ENCODE measurements at regions not wholly inside any gene's neighbourhood (a gene's known extent, or its start where the extent isn't known, plus 50 kb on each side); places are given as distances from the start of the nearest gene placed in this dataset.

- no peak overlapping the region for H3K27ac ChIP-seq
- TF ChIP-seq, protein P1, sequence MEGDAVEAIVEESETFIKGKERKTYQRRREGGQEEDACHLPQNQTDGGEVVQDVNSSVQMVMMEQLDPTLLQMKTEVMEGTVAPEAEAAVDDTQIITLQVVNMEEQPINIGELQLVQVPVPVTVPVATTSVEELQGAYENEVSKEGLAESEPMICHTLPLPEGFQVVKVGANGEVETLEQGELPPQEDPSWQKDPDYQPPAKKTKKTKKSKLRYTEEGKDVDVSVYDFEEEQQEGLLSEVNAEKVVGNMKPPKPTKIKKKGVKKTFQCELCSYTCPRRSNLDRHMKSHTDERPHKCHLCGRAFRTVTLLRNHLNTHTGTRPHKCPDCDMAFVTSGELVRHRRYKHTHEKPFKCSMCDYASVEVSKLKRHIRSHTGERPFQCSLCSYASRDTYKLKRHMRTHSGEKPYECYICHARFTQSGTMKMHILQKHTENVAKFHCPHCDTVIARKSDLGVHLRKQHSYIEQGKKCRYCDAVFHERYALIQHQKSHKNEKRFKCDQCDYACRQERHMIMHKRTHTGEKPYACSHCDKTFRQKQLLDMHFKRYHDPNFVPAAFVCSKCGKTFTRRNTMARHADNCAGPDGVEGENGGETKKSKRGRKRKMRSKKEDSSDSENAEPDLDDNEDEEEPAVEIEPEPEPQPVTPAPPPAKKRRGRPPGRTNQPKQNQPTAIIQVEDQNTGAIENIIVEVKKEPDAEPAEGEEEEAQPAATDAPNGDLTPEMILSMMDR (conservative IDR thresholded peaks at IDR 0.05) = no peak
Observed at GRCh38 chr11:95570845-95571244, 218.7 kb downstream of the FAM76B start.

- no peak overlapping the region for H3K27ac ChIP-seq
- TF ChIP-seq, protein P1 (conservative IDR thresholded peaks at IDR 0.05) = no peak
Observed at GRCh38 chr11:95569207-95569606, 220.4 kb downstream of the FAM76B start.

DNA sequence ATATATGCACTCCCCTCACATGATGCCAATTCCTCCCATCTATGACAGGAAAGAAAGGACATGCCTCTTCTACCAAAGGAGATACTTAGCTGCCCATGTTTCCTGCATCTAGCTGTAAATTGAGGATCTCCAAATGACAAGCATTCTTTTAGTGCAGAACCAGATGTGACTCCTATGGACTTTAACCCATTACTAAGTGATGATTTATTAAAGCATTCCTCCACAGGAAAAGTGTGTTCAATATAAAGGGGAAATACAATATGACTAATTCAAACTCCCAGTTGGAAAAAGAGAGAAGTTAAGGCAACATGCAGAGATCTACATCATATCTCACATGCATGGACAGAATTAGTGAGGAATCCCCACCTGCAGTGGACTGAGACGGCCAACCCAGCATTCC lies 221.3 kb downstream of the FAM76B start:
- TF ChIP-seq, protein P1 (conservative IDR thresholded peaks at IDR 0.05) = no peak

GRCh38 chr11:95567685-95568084 lies 221.9 kb downstream of the FAM76B start:
- TF ChIP-seq, protein P1 (conservative IDR thresholded peaks at IDR 0.05) = no peak
- no peak overlapping the region for H3K27ac ChIP-seq

More for the DNA sequence above, 221.3 kb downstream of the FAM76B start:
- no peak overlapping the region for H3K27ac ChIP-seq

GRCh38 chr11:95566211-95566610 lies 223.4 kb downstream of the FAM76B start:
- no peak overlapping the region for H3K27ac ChIP-seq
- TF ChIP-seq, protein P1 (conservative IDR thresholded peaks at IDR 0.05) = no peak

DNA sequence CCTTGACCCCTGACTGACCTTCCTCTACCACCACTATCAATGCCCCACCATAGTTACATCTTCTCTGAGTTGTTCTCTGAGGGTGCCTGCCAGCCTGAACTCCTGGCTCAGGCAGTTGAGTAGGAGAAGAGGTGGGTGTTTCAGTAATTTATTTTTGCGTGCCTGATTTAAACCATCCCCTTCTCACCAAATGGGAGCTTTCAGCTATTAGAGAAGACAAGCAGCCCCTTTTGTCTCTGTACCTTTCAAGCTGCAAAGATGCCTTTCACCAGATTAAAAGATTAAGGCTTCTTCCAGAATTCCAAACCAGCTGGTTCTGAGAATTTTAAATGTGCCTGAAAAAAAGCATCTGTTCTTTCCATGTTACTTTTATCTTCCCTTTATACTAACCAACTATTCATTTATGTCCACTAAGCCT lies 223.8 kb downstream of the FAM76B start:
- H3K27ac ChIP-seq = no peak overlapping the region
- TF ChIP-seq, protein P1 (conservative IDR thresholded peaks at IDR 0.05) = no peak

- H3K27ac ChIP-seq = no peak overlapping the region
- TF ChIP-seq, protein P1 (conservative IDR thresholded peaks at IDR 0.05) = no peak
Observed at GRCh38 chr11:95563859-95564258, 225.7 kb downstream of the FAM76B start.

Data from VCaP (cell line).